HCT116 (cell line): ENCODE measurements at regions not wholly inside any gene's neighbourhood (a gene's known extent, or its start where the extent isn't known, plus 50 kb on each side); places are given as distances from the start of the nearest gene placed in this dataset.

Source experiments
- ATF3 ChIP-seq: IDR thresholded peaks from 2 replicates; pipeline ENCODE4 v1.6.1; 2012
- EGR1 ChIP-seq: IDR thresholded peaks from 2 replicates; pipeline ENCODE4 v1.6.1; 2012; ENCODE audit warnings: low read depth
- EZH2 ChIP-seq: fragments of 200-600 bp; sonication (generic); IDR thresholded peaks from 2 replicates; pipeline ENCODE4 v1.6.1; 2017; ENCODE audit warnings: antibody characterized with exemption, mixed run types
- MAX ChIP-seq: IDR thresholded peaks from 2 replicates; pipeline ENCODE4 v1.6.1; 2012
- POLR2A ChIP-seq: IDR thresholded peaks from 2 replicates; pipeline ENCODE4 v1.7.0; 2011; ENCODE audit warnings: borderline replicate concordance; ENCODE audit not compliant: insufficient read depth, insufficient read length; ENCODE audit errors: extremely low read depth
- POLR2AphosphoS5 ChIP-seq: IDR thresholded peaks from 2 replicates; pipeline ENCODE4 v1.6.1; 2011; ENCODE audit warnings: mild to moderate bottlenecking, low read depth, low read length, moderate library complexity
- REST ChIP-seq: IDR thresholded peaks from 2 replicates; pipeline ENCODE4 v1.6.1; 2012; ENCODE audit warnings: low read depth
- SIN3A ChIP-seq: IDR thresholded peaks from 2 replicates; pipeline ENCODE4 v1.6.1; 2012; ENCODE audit warnings: low read depth
- TF ChIP-seq, protein P1 (sequence below), 3 experiments: fragments of 200-600 bp in 1 of 3; sonication (generic) in 1 of 3; IDR thresholded peaks in 2 of 3; conservative IDR thresholded peaks in 1 of 3; 2 replicates each; pipeline ENCODE4 v1.5.1; 2012 to 2017; ENCODE audit warnings: low read depth in 2 of 3, low read length in 2 of 3, antibody characterized with exemption in 1 of 3, borderline replicate concordance in 1 of 3, control low read depth in 1 of 3, mild to moderate bottlenecking in 1 of 3, mixed read lengths in 1 of 3, mixed run types in 1 of 3, moderate library complexity in 1 of 3; ENCODE audit not compliant: insufficient read depth in 1 of 3

DNA sequence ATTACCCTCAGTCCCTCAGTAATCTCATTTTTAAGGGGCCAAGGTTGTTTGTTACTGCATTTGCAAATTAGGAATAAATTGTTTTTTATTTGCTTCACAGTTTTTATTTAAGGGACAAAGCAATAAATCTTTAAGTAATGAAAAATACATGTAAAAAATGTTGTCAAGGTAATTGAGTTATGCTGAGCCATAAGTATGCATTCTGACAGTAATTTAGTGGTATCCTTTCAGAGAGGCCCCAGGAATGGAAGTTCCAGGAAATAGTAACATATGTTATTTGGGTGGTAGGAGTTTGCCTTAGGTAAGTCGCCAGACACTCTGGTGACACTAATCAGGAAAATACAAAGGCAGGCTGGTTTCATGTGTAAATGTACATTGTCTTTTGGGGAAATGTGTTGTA lies 1787.9 kb upstream of the WWC1 start:
- no peak for TF ChIP-seq POLR2A
- TF ChIP-seq, protein P1, sequence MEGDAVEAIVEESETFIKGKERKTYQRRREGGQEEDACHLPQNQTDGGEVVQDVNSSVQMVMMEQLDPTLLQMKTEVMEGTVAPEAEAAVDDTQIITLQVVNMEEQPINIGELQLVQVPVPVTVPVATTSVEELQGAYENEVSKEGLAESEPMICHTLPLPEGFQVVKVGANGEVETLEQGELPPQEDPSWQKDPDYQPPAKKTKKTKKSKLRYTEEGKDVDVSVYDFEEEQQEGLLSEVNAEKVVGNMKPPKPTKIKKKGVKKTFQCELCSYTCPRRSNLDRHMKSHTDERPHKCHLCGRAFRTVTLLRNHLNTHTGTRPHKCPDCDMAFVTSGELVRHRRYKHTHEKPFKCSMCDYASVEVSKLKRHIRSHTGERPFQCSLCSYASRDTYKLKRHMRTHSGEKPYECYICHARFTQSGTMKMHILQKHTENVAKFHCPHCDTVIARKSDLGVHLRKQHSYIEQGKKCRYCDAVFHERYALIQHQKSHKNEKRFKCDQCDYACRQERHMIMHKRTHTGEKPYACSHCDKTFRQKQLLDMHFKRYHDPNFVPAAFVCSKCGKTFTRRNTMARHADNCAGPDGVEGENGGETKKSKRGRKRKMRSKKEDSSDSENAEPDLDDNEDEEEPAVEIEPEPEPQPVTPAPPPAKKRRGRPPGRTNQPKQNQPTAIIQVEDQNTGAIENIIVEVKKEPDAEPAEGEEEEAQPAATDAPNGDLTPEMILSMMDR (IDR thresholded peaks at IDR 0.05 in 2 of 3, conservative IDR thresholded peaks at IDR 0.05 in 1 of 3; ENCODE audit: borderline replicate concordance in 1 of 3, insufficient read depth in 1 of 3, low read depth in 2 of 3, low read length in 2 of 3), result no peak
- no peak for TF ChIP-seq EGR1
- TF ChIP-seq REST, result no peak
- TF ChIP-seq SIN3A, result no peak
- TF ChIP-seq POLR2AphosphoS5, result no peak
- no peak for TF ChIP-seq EZH2
- no peak for TF ChIP-seq ATF3
- no peak for TF ChIP-seq MAX
